ENCODE measurements at regions not wholly inside any gene's neighbourhood (a gene's known extent, or its start where the extent isn't known, plus 50 kb on each side); places are given as distances from the start of the nearest gene placed in this dataset.

GRCh38 chr1:81492628-81493027 is 308.1 kb upstream of the ADGRL2 start:
- Histone ChIP-seq H3K4me2 (ENCODE audit: low read depth, low read length, poor library complexity, severe bottlenecking) (no peak overlapping the region), H3F3A (ENCODE audit: insufficient read depth) (no peaks in the 10 kb centered on the region), H3K27ac (ENCODE audit: low read depth, low read length) (no peak overlapping the region), H3K9ac (ENCODE audit: low read length) (no peak overlapping the region), H3K4me3 (ENCODE audit: insufficient read depth, low read length, poor library complexity, severe bottlenecking) (no peak overlapping the region), H3K9me3 (ENCODE audit: insufficient read depth, low read length) (no peaks in the 10 kb centered on the region), H3K27me3 (ENCODE audit: low read length) (no peaks in the 10 kb centered on the region), H3K79me2 (ENCODE audit: insufficient read depth, low read length) (no peaks in the 10 kb centered on the region), H2AFZ (ENCODE audit: low read depth, low read length, severe bottlenecking) (no peak overlapping the region), H3K36me3 (ENCODE audit: low read length) (no peaks in the 10 kb centered on the region), H4K20me1 (ENCODE audit: low read depth, low read length) (no peaks in the 10 kb centered on the region), H3K9me2 (replicated peaks; ENCODE audit: insufficient read depth, low read length) (no peaks in the 10 kb centered on the region)
- TF ChIP-seq CTCF (IDR thresholded peaks at IDR 0.05; ENCODE audit: insufficient read depth, low read length, poor library complexity, severe bottlenecking): no peak
- no peak for TF ChIP-seq EZH2phosphoT487 (conservative IDR thresholded peaks at IDR 0.05; ENCODE audit: low read length)

GRCh38 chr1:81490614-81491013 is 310.1 kb upstream of the ADGRL2 start:
- Histone ChIP-seq H3K27me3 (ENCODE audit: low read length) (no peaks in the 10 kb centered on the region), H3K9me3 (ENCODE audit: insufficient read depth, low read length) (no peaks in the 10 kb centered on the region), H3K27ac (ENCODE audit: low read depth, low read length) (no peak overlapping the region), H2AFZ (ENCODE audit: low read depth, low read length, severe bottlenecking) (no peak overlapping the region), H3K4me2 (ENCODE audit: low read depth, low read length, poor library complexity, severe bottlenecking) (no peak overlapping the region), H3K9me2 (replicated peaks; ENCODE audit: insufficient read depth, low read length) (no peaks in the 10 kb centered on the region), H3K79me2 (ENCODE audit: insufficient read depth, low read length) (no peaks in the 10 kb centered on the region), H3K4me3 (ENCODE audit: insufficient read depth, low read length, poor library complexity, severe bottlenecking) (no peak overlapping the region), H3F3A (ENCODE audit: insufficient read depth) (no peaks in the 10 kb centered on the region), H3K36me3 (ENCODE audit: low read length) (no peaks in the 10 kb centered on the region), H4K20me1 (ENCODE audit: low read depth, low read length) (no peaks in the 10 kb centered on the region), H3K9ac (ENCODE audit: low read length) (no peak overlapping the region)
- no peak for TF ChIP-seq CTCF (IDR thresholded peaks at IDR 0.05; ENCODE audit: insufficient read depth, low read length, poor library complexity, severe bottlenecking)
- TF ChIP-seq EZH2phosphoT487 (conservative IDR thresholded peaks at IDR 0.05; ENCODE audit: low read length): no peak

GRCh38 chr1:81489372-81489934 is 311.3 kb upstream of the ADGRL2 start:
- Histone ChIP-seq H4K20me1 (ENCODE audit: low read depth, low read length) (no peaks in the 10 kb centered on the region), H3K36me3 (ENCODE audit: low read length) (no peaks in the 10 kb centered on the region), H3K27ac (ENCODE audit: low read depth, low read length) (no peak overlapping the region), H3K4me3 (ENCODE audit: insufficient read depth, low read length, poor library complexity, severe bottlenecking) (no peak overlapping the region), H3K9me2 (replicated peaks; ENCODE audit: insufficient read depth, low read length) (no peaks in the 10 kb centered on the region), H2AFZ (ENCODE audit: low read depth, low read length, severe bottlenecking) (no peak overlapping the region), H3K9me3 (ENCODE audit: insufficient read depth, low read length) (no peaks in the 10 kb centered on the region), H3K27me3 (ENCODE audit: low read length) (no peaks in the 10 kb centered on the region), H3F3A (ENCODE audit: insufficient read depth) (no peaks in the 10 kb centered on the region), H3K9ac (ENCODE audit: low read length) (no peak overlapping the region), H3K79me2 (ENCODE audit: insufficient read depth, low read length) (no peaks in the 10 kb centered on the region), H3K4me2 (ENCODE audit: low read depth, low read length, poor library complexity, severe bottlenecking) (no peak overlapping the region)
- TF ChIP-seq CTCF (IDR thresholded peaks at IDR 0.05; ENCODE audit: insufficient read depth, low read length, poor library complexity, severe bottlenecking) (no peak), EZH2phosphoT487 (conservative IDR thresholded peaks at IDR 0.05; ENCODE audit: low read length) (no peak)

All from SU-DHL-6 (cell line).